ENCODE measurements at regions not wholly inside any gene's neighbourhood (a gene's known extent, or its start where the extent isn't known, plus 50 kb on each side); places are given as distances from the start of the nearest gene placed in this dataset.

DNA sequence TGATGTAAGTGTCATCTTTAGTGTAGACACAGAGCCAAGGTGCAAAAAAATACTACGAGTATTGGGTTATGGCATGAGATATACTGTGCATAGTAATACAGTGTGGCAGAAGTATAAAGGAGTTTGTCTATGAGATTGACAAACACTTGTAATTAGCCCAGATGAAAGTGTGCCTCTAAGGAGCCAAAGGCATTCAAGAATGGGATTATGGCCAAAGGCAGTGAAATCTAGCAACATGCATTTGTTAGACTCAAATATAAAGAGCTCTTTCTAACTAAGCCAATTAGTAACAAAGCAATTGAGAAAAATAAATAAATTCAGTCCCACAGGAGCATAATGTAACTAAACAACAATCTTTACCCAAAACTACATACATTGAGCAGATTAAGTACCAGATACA, 1761.8 kb downstream of the SUCLG1 start:
- ChIA-PET CTCF (no interaction called here), POLR2A (no interaction called here)
- TF ChIP-seq ZNF239 (tag by site-specific recombination; IDR thresholded peaks at IDR 0.05), result no peak
- no peak for TF ChIP-seq EGR2 (tag by site-specific recombination; IDR thresholded peaks at IDR 0.05; ENCODE audit: low read depth)
- TF ChIP-seq ZNF114 (tag by site-specific recombination; IDR thresholded peaks at IDR 0.05), result no peak
- TF ChIP-seq ZNF777 (tag by site-specific recombination; IDR thresholded peaks at IDR 0.05; ENCODE audit: borderline replicate concordance), result no peak
- TF ChIP-seq ZNF473 (tag by site-specific recombination; IDR thresholded peaks at IDR 0.05), result no peak
- TF ChIP-seq ZNF521 (tag by site-specific recombination; IDR thresholded peaks at IDR 0.05), result no peak
- TF ChIP-seq PATZ1 (tag by site-specific recombination; IDR thresholded peaks at IDR 0.05), result no peak
- no peak for TF ChIP-seq ZNF843 (tag by site-specific recombination; IDR thresholded peaks at IDR 0.05)
- TF ChIP-seq WT1 (tag by site-specific recombination; IDR thresholded peaks at IDR 0.05), result no peak
- no peak for TF ChIP-seq PBX3 (CRISPR knock-in tag; IDR thresholded peaks at IDR 0.05)
- TF ChIP-seq BCL11A (tag by site-specific recombination; IDR thresholded peaks at IDR 0.05; ENCODE audit: low read depth), result no peak
- no peak for TF ChIP-seq ZNF366 (tag by site-specific recombination; conservative IDR thresholded peaks at IDR 0.05)
- TF ChIP-seq ZNF148 (tag by site-specific recombination; IDR thresholded peaks at IDR 0.05; ENCODE audit: borderline replicate concordance), result no peak
- TF ChIP-seq FEZF1 (tag by site-specific recombination; IDR thresholded peaks at IDR 0.05), result no peak
- no peak for TF ChIP-seq ZNF596 (tag by site-specific recombination; IDR thresholded peaks at IDR 0.05)
- TF ChIP-seq ZNF423 (tag by site-specific recombination; IDR thresholded peaks at IDR 0.05), result no peak
- no peaks in the 10 kb centered on the region for H3K9me3 ChIP-seq (ENCODE audit: control insufficient read depth, insufficient read depth, low read depth, low read length)
- no peaks in the 10 kb centered on the region for H3K36me3 ChIP-seq (ENCODE audit: control insufficient read depth in 2 of 2, insufficient read depth in 1 of 2, low read length in 2 of 2)
- H3K4me3 ChIP-seq (ENCODE audit: low read depth, low read length), result no peak overlapping the region
- no peaks in the 10 kb centered on the region for H3K4me1 ChIP-seq (ENCODE audit: control insufficient read depth, insufficient read depth, low read length)
- H3K27ac ChIP-seq (ENCODE audit: extremely low read depth, low read depth, low read length), result no peak overlapping the region

DNA sequence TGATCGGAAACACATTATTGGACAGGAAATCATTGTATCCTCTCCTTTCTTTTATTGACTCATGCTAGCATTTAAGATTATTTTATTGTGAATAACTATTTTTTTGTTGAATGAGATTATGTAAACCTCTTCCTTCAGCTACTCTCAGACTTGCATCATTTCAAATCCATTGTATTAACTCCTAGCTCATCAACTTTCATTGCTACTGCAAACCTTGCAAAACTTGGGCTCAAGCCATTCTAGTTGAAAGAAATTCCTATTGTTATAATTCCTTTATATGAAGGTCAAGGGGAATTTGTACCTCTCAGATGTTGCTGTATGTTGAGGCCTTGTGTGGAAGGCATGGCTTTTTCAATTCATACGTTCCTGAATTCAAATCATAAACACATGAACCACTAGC, 1764.6 kb downstream of the SUCLG1 start:
- CTCF ChIA-PET, result no interaction called here
- H3K27ac ChIP-seq (ENCODE audit: extremely low read depth, low read depth, low read length), result no peak overlapping the region
- no peak for TF ChIP-seq ZNF138 (tag by site-specific recombination; IDR thresholded peaks at IDR 0.05; ENCODE audit: borderline replicate concordance)
- no peak for TF ChIP-seq ZIC2 (tag by site-specific recombination; IDR thresholded peaks at IDR 0.05)
- TF ChIP-seq ZNF580 (tag by site-specific recombination; IDR thresholded peaks at IDR 0.05), result no peak
- TF ChIP-seq ZNF76 (tag by site-specific recombination; IDR thresholded peaks at IDR 0.05; ENCODE audit: borderline replicate concordance, low read depth), result no peak
- no peak for TF ChIP-seq ZNF221 (tag by site-specific recombination; IDR thresholded peaks at IDR 0.05; ENCODE audit: borderline replicate concordance)
- TF ChIP-seq OVOL3 (tag by site-specific recombination; IDR thresholded peaks at IDR 0.05), result no peak
- TF ChIP-seq ZBTB48 (tag by site-specific recombination; IDR thresholded peaks at IDR 0.05), result no peak
- no peak for TF ChIP-seq ZNF433 (tag by site-specific recombination; IDR thresholded peaks at IDR 0.05; ENCODE audit: low read depth)
- no peak for TF ChIP-seq ZNF624 (tag by site-specific recombination; IDR thresholded peaks at IDR 0.05)
- POLR2A ChIA-PET, result no interaction called here
- H3K4me3 ChIP-seq (ENCODE audit: low read depth, low read length), result no peak overlapping the region
- H3K4me1 ChIP-seq (ENCODE audit: control insufficient read depth, insufficient read depth, low read length), result no peaks in the 10 kb centered on the region
- no peaks in the 10 kb centered on the region for H3K36me3 ChIP-seq (ENCODE audit: control insufficient read depth in 2 of 2, insufficient read depth in 1 of 2, low read length in 2 of 2)
- no peaks in the 10 kb centered on the region for H3K9me3 ChIP-seq (ENCODE audit: control insufficient read depth, insufficient read depth, low read depth, low read length)

All from HEK293 (cell line).